ENCODE measurements at regions not wholly inside any gene's neighbourhood (a gene's known extent, or its start where the extent isn't known, plus 50 kb on each side); places are given as distances from the start of the nearest gene placed in this dataset.

- ATAC-seq (no peak), DNase-seq (no peak)
- H3K4me3 ChIP-seq: no peak overlapping the region
- intact Hi-C loops (cut with DNase I, micrococcal nuclease): no loop called here
- H3K36me3 ChIP-seq (ENCODE audit: low read depth): no peaks in the 10 kb centered on the region
- no peak for TF ChIP-seq CTCF (IDR thresholded peaks at IDR 0.05)
- H3K9me3 ChIP-seq: no peaks in the 10 kb centered on the region
- H3K4me1 ChIP-seq (ENCODE audit: low read depth): no peaks in the 10 kb centered on the region
Observed at GRCh38 chr13:90768116-90768515, 579.4 kb upstream of the MIR17HG start.

- intact Hi-C loops (cut with DNase I, micrococcal nuclease): no loop called here
- Histone ChIP-seq H3K4me1 (ENCODE audit: low read depth) (no peaks in the 10 kb centered on the region), H3K4me3 (no peak overlapping the region), H3K36me3 (ENCODE audit: low read depth) (no peaks in the 10 kb centered on the region), H3K9me3 (no peaks in the 10 kb centered on the region)
- DNase-seq: no peak
- no peak for ATAC-seq
- TF ChIP-seq CTCF (IDR thresholded peaks at IDR 0.05): no peak
Observed at GRCh38 chr13:90769387-90769786, 578.1 kb upstream of the MIR17HG start.

DNA sequence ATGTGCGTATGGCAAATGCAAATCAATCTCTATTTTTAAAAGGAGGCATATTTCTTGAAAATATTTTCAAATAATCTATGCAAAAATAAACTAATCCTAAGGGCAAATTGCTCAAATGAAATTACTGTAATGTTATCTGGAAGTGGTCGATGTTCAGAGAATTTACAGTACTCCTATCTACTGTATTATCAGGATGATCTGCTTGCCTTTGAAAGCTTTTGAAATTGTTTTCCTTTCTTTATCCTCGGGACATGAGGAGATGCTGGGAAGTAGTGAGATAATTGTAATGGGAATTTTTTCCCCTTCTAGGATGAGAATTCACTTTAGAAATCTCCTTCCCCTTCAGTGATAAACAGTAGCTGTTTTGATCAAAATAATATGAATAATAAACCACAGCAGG lies 577.2 kb upstream of the MIR17HG start:
- no peak for ATAC-seq

DNA sequence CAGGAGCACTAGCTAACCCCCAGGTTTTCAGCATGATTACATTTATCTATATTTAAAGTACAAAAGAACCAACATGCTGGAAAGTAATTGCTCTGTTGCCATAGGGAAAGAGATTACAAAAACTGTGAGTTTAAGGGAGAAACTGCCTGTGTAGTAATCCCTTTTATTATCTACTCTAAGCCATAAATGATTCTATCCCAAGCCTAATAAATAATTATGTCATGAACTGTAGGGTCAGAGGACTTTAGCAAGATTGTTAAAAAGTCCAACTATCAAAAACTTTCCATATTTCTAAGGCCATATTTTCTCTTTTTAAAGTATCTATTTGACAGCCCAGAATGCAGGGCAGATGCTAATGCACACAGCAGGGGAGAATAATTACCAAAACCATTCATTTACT lies 573.8 kb upstream of the MIR17HG start:
- no peaks in the 10 kb centered on the region for H3K9me3 ChIP-seq
- H3K4me3 ChIP-seq: no peak overlapping the region
- no peaks in the 10 kb centered on the region for H3K36me3 ChIP-seq (ENCODE audit: low read depth)
- no peak for DNase-seq
- ATAC-seq: no peak
- no peaks in the 10 kb centered on the region for H3K4me1 ChIP-seq (ENCODE audit: low read depth)
- intact Hi-C loops (cut with DNase I, micrococcal nuclease): no loop called here
- no peak for TF ChIP-seq CTCF (IDR thresholded peaks at IDR 0.05)

More for the DNA sequence above, 577.2 kb upstream of the MIR17HG start:
- no peaks in the 10 kb centered on the region for H3K9me3 ChIP-seq
- no peak for TF ChIP-seq CTCF (IDR thresholded peaks at IDR 0.05)
- H3K36me3 ChIP-seq (ENCODE audit: low read depth): no peaks in the 10 kb centered on the region
- no peaks in the 10 kb centered on the region for H3K4me1 ChIP-seq (ENCODE audit: low read depth)
- intact Hi-C loops (cut with DNase I, micrococcal nuclease): no loop called here
- no peak overlapping the region for H3K4me3 ChIP-seq
- DNase-seq: no peak

DNA sequence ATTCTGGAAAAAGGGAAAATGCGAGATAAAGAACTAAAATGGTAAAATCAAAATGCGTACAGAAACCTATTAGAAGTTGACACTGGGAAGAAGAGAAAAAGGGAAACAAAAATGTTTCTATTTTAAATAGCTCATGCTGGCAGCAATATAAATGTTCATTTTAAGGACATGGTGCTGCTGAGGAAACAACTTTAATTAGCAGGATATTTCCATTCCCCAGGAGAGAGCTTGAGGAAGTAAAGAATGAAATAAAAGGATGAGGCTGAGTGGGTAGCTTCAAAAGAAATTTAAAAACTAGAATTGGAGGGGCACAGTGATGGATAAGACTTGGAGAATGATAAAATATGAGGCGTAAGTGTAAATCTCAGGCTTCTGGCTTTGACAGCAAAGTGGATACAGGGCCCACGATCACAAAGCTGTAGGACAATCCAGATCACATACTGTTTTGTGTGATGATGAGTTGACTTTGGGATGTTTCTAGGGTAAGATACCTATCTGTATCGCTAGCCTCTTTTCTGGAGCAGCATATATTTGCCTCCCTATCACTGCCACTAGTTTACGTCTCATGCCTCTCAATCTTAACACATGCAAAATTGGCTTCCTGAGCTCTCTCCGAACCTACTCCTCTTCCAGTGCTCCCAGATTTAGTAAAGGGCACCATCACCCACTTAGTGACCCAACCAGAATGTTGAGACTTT lies 571.3 kb upstream of the MIR17HG start:
- DNase-seq (no peak), ATAC-seq (no peak)
- TF ChIP-seq CTCF (IDR thresholded peaks at IDR 0.05): no peak
- Histone ChIP-seq H3K4me1 (ENCODE audit: low read depth) (no peaks in the 10 kb centered on the region), H3K36me3 (ENCODE audit: low read depth) (no peaks in the 10 kb centered on the region), H3K9me3 (no peaks in the 10 kb centered on the region), H3K4me3 (no peak overlapping the region)
- intact Hi-C loops (cut with DNase I, micrococcal nuclease): no loop called here

DNA sequence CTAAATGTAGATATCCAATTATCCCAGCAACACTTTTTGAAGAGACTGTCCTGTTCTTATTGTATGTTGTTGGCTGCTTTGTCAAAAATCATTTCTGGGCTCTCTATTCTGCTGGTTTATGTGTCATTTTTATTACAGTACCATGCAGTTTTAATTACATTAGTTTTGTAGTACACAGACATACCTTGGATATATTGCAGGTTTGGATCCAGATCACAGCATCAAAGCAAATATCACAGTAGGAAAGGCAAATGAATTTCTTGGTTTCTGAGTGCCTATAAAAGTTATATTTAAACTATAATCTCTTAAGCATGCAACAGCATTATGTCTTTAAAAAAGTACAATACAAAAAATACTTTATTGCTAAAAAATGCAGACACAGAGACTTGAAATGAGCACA lies 564.2 kb upstream of the MIR17HG start:
- Histone ChIP-seq H3K36me3 (ENCODE audit: low read depth) (no peaks in the 10 kb centered on the region), H3K4me3 (no peak overlapping the region), H3K4me1 (ENCODE audit: low read depth) (no peaks in the 10 kb centered on the region), H3K9me3 (no peaks in the 10 kb centered on the region)
- intact Hi-C loops (cut with DNase I, micrococcal nuclease): no loop called here
- ATAC-seq: no peak
- no peak for DNase-seq
- TF ChIP-seq CTCF (IDR thresholded peaks at IDR 0.05): no peak
